Transverse colon (tissue), 4 donors: ENCODE measurements at regions not wholly inside any gene's neighbourhood (a gene's known extent, or its start where the extent isn't known, plus 50 kb on each side); places are given as distances from the start of the nearest gene placed in this dataset.

Source experiments
- DNase-seq: peaks from one replicate; pipeline ENCODE4 v3.0.0-alpha.2; 2019
- H3K27ac ChIP-seq, 4 donors: fragments of 200-600 bp; sonication (generic); 2 replicates each; pipeline ENCODE4 v1.5.1; 2016 to 2018; ENCODE audit warnings: inconsistent platforms in 4 of 4
- H3K27me3 ChIP-seq: fragments of 200-600 bp; sonication (generic); 2 replicates; pipeline ENCODE4 v1.5.1; 2017; ENCODE audit warnings: inconsistent platforms
- H3K36me3 ChIP-seq, 4 donors: fragments of 200-600 bp; sonication (generic); 2 replicates each; pipeline ENCODE4 v1.5.1; 2017 to 2019; ENCODE audit warnings: inconsistent platforms in 4 of 4
- H3K4me1 ChIP-seq, 4 donors: fragments of 200-600 bp; sonication (generic); 2 replicates each; pipeline ENCODE4 v1.5.1; 2017 to 2020; ENCODE audit warnings: inconsistent platforms in 4 of 4
- H3K4me3 ChIP-seq, 4 donors: fragments of 200-600 bp; sonication (generic); 1 replicate in 1 of 4; 2 replicates in 3 of 4; pipeline versions ENCODE4 v1.5.1 to v1.6.1; 2017 to 2019; ENCODE audit warnings: inconsistent platforms in 4 of 4
- H3K9me3 ChIP-seq, 2 donors: fragments of 200-600 bp; sonication (generic); 2 replicates each; pipeline ENCODE4 v1.5.1; 2017 to 2019; ENCODE audit warnings: inconsistent platforms in 2 of 2
- EP300 ChIP-seq: sonication (generic); formaldehyde crosslinking; IDR thresholded peaks from one replicate; pipeline ENCODE4 v1.6.1; 2017; ENCODE audit warnings: antibody characterized with exemption, low read depth
- POLR2A ChIP-seq: fragments of 450-650 bp; IDR thresholded peaks from one replicate; pipeline ENCODE4 v1.6.1; 2016; ENCODE audit warnings: antibody characterized with exemption, mild to moderate bottlenecking, moderate library complexity
- POLR2AphosphoS5 ChIP-seq, 3 donors: sonication (generic); formaldehyde crosslinking; IDR thresholded peaks; one replicate each; pipeline ENCODE4 v1.6.1; 2016; ENCODE audit warnings: antibody characterized with exemption in 3 of 3
- WGBS, 2 donors: methylation state at CpG; one replicate each; pipeline ENCODE4 v1.1.5; 2018; ENCODE audit warnings: low coverage in 1 of 2; 5-methylcytosine and 5-hydroxymethylcytosine counted together
- in situ Hi-C, 4 donors: fragments of 200-750 bp; cut with MboI; loops; one replicate each; pipeline versions ENCODE4 v1.15.0 to v1.15.1; 2017; ENCODE audit warnings: low sequenced_read_pairs in 3 of 4, low pct_ligation_motif_present in 1 of 4, low pct_unique_long_range_greater_than_20kb in 1 of 4
- intact Hi-C: fragments of 100-400 bp; cut with DNase I; formaldehyde crosslinking; loops from one replicate; pipeline ENCODE4 v1.15.1; 2023; ENCODE audit warnings: low total_unique reads
- TF ChIP-seq, protein P1 (sequence below), 5 experiments: fragments of 200-600 bp in 3 of 5; fragments of 450-650 bp in 2 of 5; sonication (generic) in 3 of 5; IDR thresholded peaks; 1 replicate in 2 of 5; 2 replicates in 3 of 5; pipeline ENCODE4 v1.5.1; 2016 to 2017; ENCODE audit warnings: antibody characterized with exemption in 5 of 5, inconsistent platforms in 3 of 5, mild to moderate bottlenecking in 2 of 5, moderate library complexity in 1 of 5

DNA sequence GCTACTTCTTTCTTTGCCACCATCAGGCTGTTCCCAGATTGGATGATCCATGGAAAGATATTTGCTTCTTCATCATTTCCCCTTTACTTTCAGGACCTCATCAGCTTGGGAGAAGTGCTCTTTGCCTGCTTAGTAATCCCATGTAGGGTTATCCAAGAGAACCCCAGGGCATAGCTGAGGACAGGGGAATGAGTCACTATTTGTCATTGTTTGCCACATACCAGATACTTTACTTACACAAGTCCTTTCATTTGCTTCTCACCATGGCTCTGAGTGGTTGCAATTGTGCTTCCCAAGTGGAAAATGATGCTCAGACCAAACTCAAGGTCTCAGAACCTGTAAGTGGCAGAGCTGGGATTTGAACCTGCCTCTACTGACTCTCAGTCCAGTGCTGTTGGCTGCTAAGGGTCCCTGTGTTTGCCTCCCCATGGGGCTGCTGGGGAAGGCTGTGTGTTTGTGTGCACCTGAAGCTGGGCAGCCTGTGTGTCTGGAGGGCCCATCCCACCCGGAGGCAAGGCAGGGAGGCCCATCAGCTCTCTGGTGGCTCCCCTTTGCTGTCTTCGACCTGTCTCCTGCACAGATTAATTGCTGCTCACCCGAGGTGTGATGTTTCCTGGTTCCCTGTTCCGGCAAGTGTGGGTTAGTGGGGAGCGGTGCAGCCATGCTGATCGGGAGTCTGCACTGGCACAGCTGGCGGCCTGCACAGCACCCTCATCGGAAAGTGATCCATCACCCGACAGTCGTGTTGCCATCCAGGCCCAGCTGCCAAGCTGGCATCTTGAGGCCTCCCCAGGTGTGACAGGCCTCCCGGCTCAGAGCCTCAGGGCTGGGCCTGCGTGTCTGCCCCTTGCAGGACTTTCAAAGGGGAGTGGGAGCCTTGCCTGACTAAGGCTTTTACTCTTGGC is 228.8 kb downstream of the DHX35 start:
- no peaks in the 10 kb centered on the region for H3K27me3 ChIP-seq
- no peaks in the 10 kb centered on the region for H3K9me3 ChIP-seq
- TF ChIP-seq POLR2A, result no peak
- TF ChIP-seq, protein P1, sequence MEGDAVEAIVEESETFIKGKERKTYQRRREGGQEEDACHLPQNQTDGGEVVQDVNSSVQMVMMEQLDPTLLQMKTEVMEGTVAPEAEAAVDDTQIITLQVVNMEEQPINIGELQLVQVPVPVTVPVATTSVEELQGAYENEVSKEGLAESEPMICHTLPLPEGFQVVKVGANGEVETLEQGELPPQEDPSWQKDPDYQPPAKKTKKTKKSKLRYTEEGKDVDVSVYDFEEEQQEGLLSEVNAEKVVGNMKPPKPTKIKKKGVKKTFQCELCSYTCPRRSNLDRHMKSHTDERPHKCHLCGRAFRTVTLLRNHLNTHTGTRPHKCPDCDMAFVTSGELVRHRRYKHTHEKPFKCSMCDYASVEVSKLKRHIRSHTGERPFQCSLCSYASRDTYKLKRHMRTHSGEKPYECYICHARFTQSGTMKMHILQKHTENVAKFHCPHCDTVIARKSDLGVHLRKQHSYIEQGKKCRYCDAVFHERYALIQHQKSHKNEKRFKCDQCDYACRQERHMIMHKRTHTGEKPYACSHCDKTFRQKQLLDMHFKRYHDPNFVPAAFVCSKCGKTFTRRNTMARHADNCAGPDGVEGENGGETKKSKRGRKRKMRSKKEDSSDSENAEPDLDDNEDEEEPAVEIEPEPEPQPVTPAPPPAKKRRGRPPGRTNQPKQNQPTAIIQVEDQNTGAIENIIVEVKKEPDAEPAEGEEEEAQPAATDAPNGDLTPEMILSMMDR (IDR thresholded peaks at IDR 0.05), result no peak
- TF ChIP-seq POLR2AphosphoS5 (IDR thresholded peaks at IDR 0.05), result no peak
- no peak for TF ChIP-seq EP300
- no peak for DNase-seq
- WGBS, 2 donors, result 81% methylated on average over 12 of the region's 12 CpGs; no CpG with 5 or more reads in 1 of the 2 donors
- H3K27ac ChIP-seq, result no peak overlapping the region
- no peaks in the 10 kb centered on the region for H3K36me3 ChIP-seq
- no peak overlapping the region for H3K4me3 ChIP-seq
- H3K4me1 ChIP-seq, result no peaks in the 10 kb centered on the region
- in situ Hi-C loops (no loop called here), intact Hi-C loops (no loop called here)

GRCh38 chr20:39188266-39188765 is 226.2 kb downstream of the DHX35 start:
- Histone ChIP-seq H3K9me3 (peaks cover 0 to 6% of the 10 kb centered on the region in 2 donors), H3K27ac (no peak overlapping the region), H3K4me3 (no peak overlapping the region), H3K36me3 (no peaks in the 10 kb centered on the region), H3K27me3 (no peaks in the 10 kb centered on the region), H3K4me1 (no peaks in the 10 kb centered on the region)
- DNase-seq, result no peak
- TF ChIP-seq POLR2A (no peak), POLR2AphosphoS5 (IDR thresholded peaks at IDR 0.05) (no peak), EP300 (no peak)
- TF ChIP-seq, protein P1 (IDR thresholded peaks at IDR 0.05), result no peak
- in situ Hi-C loops (no loop called here), intact Hi-C loops (no loop called here)

DNA sequence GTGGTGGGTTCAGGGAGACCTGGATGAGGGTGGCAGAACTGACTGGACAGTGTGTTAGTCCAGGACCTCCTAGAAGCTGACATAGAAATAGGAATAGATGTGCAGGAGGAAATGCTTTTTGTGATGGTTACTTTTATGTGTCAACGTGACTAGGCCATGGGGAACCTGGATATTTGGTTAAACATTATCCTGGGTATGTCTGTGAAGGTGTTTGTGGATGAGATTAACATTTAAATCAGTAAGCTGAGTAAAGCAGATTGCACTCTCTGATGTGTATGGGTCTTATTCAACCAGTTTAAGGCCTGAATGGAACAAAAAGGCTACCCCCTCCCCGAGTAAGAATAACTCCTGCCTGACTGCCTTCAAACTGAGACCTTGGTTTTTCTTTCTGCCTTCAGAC is 219.3 kb downstream of the DHX35 start:
- TF ChIP-seq POLR2AphosphoS5 (IDR thresholded peaks at IDR 0.05) (no peak), POLR2A (no peak), EP300 (no peak)
- TF ChIP-seq, protein P1 (IDR thresholded peaks at IDR 0.05), result no peak
- Histone ChIP-seq H3K27me3 (no peaks in the 10 kb centered on the region), H3K36me3 (no peaks in the 10 kb centered on the region), H3K27ac (no peak overlapping the region), H3K4me3 (no peak overlapping the region), H3K4me1 (no peaks in the 10 kb centered on the region), H3K9me3 (peaks cover 0 to 6% of the 10 kb centered on the region in 2 donors)
- 17 to 31% methylated on average over 1 to 2 of the region's 2 CpGs for WGBS, 2 donors
- intact Hi-C loops (no loop called here), in situ Hi-C loops (no loop called here)
- no peak for DNase-seq

DNA sequence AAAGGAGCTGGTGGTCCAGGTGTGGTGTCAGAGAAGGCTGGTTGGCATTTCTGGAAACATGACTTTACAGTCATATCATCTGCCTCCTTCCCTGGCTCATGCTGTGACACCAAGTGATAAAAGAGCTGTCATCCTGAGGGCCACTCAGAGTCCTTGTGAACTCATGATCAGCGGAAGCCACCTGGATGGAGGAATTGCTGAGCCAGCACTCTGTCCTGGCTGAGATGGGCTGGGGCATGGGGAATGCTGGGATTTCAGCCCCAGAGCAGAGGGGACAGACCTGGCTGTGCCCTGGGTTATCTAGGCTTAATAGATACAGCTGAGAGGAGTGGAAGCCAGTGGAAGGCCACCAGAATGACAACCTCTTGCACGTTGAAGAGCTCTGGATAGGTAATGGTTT is 214.3 kb downstream of the DHX35 start:
- no peaks in the 10 kb centered on the region for H3K4me1 ChIP-seq
- no peak overlapping the region for H3K4me3 ChIP-seq
- no peak for DNase-seq
- no peaks in the 10 kb centered on the region for H3K27me3 ChIP-seq
- in situ Hi-C loops (no loop called here), intact Hi-C loops (no loop called here)
- no peaks in the 10 kb centered on the region for H3K9me3 ChIP-seq
- WGBS, 2 donors, result 87% methylated on average over 2 of the region's 2 CpGs; no CpG with 5 or more reads in 1 of the 2 donors
- TF ChIP-seq POLR2A (no peak), EP300 (no peak), POLR2AphosphoS5 (IDR thresholded peaks at IDR 0.05) (no peak)
- TF ChIP-seq, protein P1 (IDR thresholded peaks at IDR 0.05), result no peak
- H3K36me3 ChIP-seq, result no peaks in the 10 kb centered on the region
- no peak overlapping the region for H3K27ac ChIP-seq
